B cell (primary cell): ENCODE measurements at regions not wholly inside any gene's neighbourhood (a gene's known extent, or its start where the extent isn't known, plus 50 kb on each side); places are given as distances from the start of the nearest gene placed in this dataset.

ENCODE experiments used
- ATAC-seq: fragments of 200-7000 bp; cut with Tn5 transposase; one replicate; pipeline ENCODE4 v1.10.0; 2021; ENCODE audit warnings: low read depth, mild to moderate bottlenecking, moderate number of reproducible peaks, moderate library complexity
- CTCF ChIA-PET: fragments of 350-600 bp; sonication (Branson Sonifier 250); formaldehyde crosslinking; loops from one replicate; lab custom pipeline; 2021; ENCODE audit warnings: antibody characterized with exemption, inconsistent platforms; lab: Charles Lee
- POLR2A ChIA-PET: fragments of 350-600 bp; sonication (Branson Sonifier 250); formaldehyde crosslinking; loops from one replicate; lab custom pipeline; 2021; ENCODE audit warnings: antibody characterized with exemption; lab: Charles Lee
- DNase-seq: peaks from one replicate; pipeline ENCODE4 v3.0.0; 2013
- H2AFZ ChIP-seq: 2 replicates; pipeline ENCODE4 v1.6.1; 2012; ENCODE audit warnings: mild to moderate bottlenecking, low read depth, low read length; ENCODE audit not compliant: insufficient read depth, poor library complexity, severe bottlenecking
- H3K27ac ChIP-seq, 2 donors: 1 replicate in 1 of 2; 2 replicates in 1 of 2; pipeline ENCODE4 v1.5.1; 2012 to 2013; ENCODE audit warnings: low read length in 2 of 2, mild to moderate bottlenecking in 2 of 2, moderate library complexity in 1 of 2
- H3K27me3 ChIP-seq, 4 experiments: fragments of 200-600 bp in 1 of 4; sonication (generic) in 1 of 4; replicated peaks in 1 of 4; 1 replicate in 2 of 4; 2 replicates in 2 of 4; pipeline versions ENCODE4 v1.6.1 to v1.7.0; 2013 to 2016; ENCODE audit warnings: low read length in 3 of 4, mild to moderate bottlenecking in 2 of 4, mixed read lengths in 1 of 4, moderate library complexity in 1 of 4; ENCODE audit not compliant: insufficient read depth in 4 of 4, control insufficient read depth in 3 of 4; ENCODE audit errors: control extremely low read depth in 1 of 4
- H3K36me3 ChIP-seq, 2 experiments: replicated peaks in 1 of 2; 1 replicate in 1 of 2; 2 replicates in 1 of 2; pipeline versions ENCODE4 v1.6.1 to v1.7.1; 2013; ENCODE audit warnings: low read length in 1 of 2; ENCODE audit not compliant: insufficient read depth in 2 of 2, control insufficient read depth in 1 of 2; ENCODE audit errors: control extremely low read depth in 1 of 2, extremely low read depth in 1 of 2
- H3K4me1 ChIP-seq, 2 donors: fragments of 200-600 bp in 1 of 2; sonication (generic) in 1 of 2; 1 replicate in 1 of 2; 2 replicates in 1 of 2; pipeline versions ENCODE4 v1.5.1 to v1.6.1; 2013 to 2017; ENCODE audit warnings: low read length in 2 of 2; ENCODE audit not compliant: control insufficient read depth in 2 of 2, insufficient read depth in 2 of 2
- H3K4me2 ChIP-seq: replicated peaks from 2 replicates; pipeline ENCODE3; 2012; ENCODE audit warnings: mild to moderate bottlenecking, low read depth, low read length; ENCODE audit not compliant: poor library complexity, severe bottlenecking
- H3K4me3 ChIP-seq, 5 experiments: fragments of 200-600 bp in 1 of 5; sonication (generic) in 1 of 5; 1 replicate in 3 of 5; 2 replicates in 2 of 5; pipeline versions ENCODE4 v1.5.1 to v1.7.0; 2011 to 2016; ENCODE audit warnings: low read length in 4 of 5, mild to moderate bottlenecking in 4 of 5, low read depth in 2 of 5, control low read depth in 1 of 5, moderate library complexity in 1 of 5; ENCODE audit not compliant: insufficient read depth in 1 of 5; ENCODE audit errors: control extremely low read depth in 1 of 5, extremely low read depth in 1 of 5
- H3K79me2 ChIP-seq: fragments of 200-600 bp; sonication (generic); one replicate; pipeline ENCODE4 v1.6.0; 2016; ENCODE audit warnings: low read length; ENCODE audit not compliant: control insufficient read depth, insufficient read depth
- H3K9ac ChIP-seq: fragments of 200-600 bp; sonication (generic); 2 replicates; pipeline ENCODE4 v1.6.1; 2017; ENCODE audit warnings: mild to moderate bottlenecking, low read length, moderate library complexity
- H3K9me3 ChIP-seq, 3 donors: one replicate each; pipeline versions ENCODE4 v1.6.1 to v1.7.1; 2013; ENCODE audit warnings: low read length in 2 of 3; ENCODE audit not compliant: control insufficient read depth in 2 of 3, insufficient read depth in 1 of 3; ENCODE audit errors: control extremely low read depth in 1 of 3
- H4K20me1 ChIP-seq: 2 replicates; pipeline ENCODE4 v1.6.0; 2012; ENCODE audit warnings: mild to moderate bottlenecking, low read length; ENCODE audit not compliant: insufficient read depth, control insufficient read depth, poor library complexity, severe bottlenecking
- H3K27ac Mint-ChIP-seq: one replicate; pipeline ENCODE4 v1.8.0; 2021; ENCODE audit warnings: mixed read lengths
- H3K27me3 Mint-ChIP-seq: one replicate; pipeline ENCODE4 v1.8.0; 2021; ENCODE audit warnings: mixed read lengths
- H3K4me1 Mint-ChIP-seq: one replicate; pipeline ENCODE4 v1.8.0; 2021; ENCODE audit warnings: mixed read lengths
- H3K4me3 Mint-ChIP-seq: one replicate; pipeline ENCODE4 v1.8.0; 2021; ENCODE audit warnings: mixed read lengths
- H3K9me3 Mint-ChIP-seq: one replicate; pipeline ENCODE4 v1.8.0; 2022; ENCODE audit warnings: mixed read lengths; ENCODE audit not compliant: insufficient read depth
- CTCF ChIP-seq: fragments of 200-600 bp; IDR thresholded peaks from one replicate; pipeline ENCODE4 v1.8.0; 2022; ENCODE audit warnings: antibody characterized with exemption, mild to moderate bottlenecking
- EZH2 ChIP-seq: IDR thresholded peaks from 2 replicates; pipeline ENCODE4 v1.6.1; 2012; ENCODE audit warnings: borderline replicate concordance, low read depth, mild to moderate bottlenecking, moderate library complexity, low read length; ENCODE audit not compliant: insufficient read depth, poor library complexity, severe bottlenecking
- WGBS: methylation state at CpG from one replicate; pipeline ENCODE4 v1.1.5; 2013; ENCODE audit warnings: missing lambda C conversion rate; ENCODE audit not compliant: insufficient coverage; 5-methylcytosine and 5-hydroxymethylcytosine counted together
- intact Hi-C: fragments of 100-400 bp; cut with micrococcal nuclease; formaldehyde crosslinking; loops from one replicate; pipeline ENCODE4 v1.10.0; 2022

- Mint-ChIP-seq H3K27ac (no peak overlapping the region), H3K4me3 (no peak overlapping the region), H3K27me3 (peaks cover 5% of the 10 kb centered on the region), H3K9me3 (no peaks in the 10 kb centered on the region), H3K4me1 (peaks cover 8% of the 10 kb centered on the region)
- Histone ChIP-seq H4K20me1 (no peaks in the 10 kb centered on the region), H3K79me2 (no peaks in the 10 kb centered on the region), H3K4me3 (no peak overlapping the region), H3K4me1 (no peaks in the 10 kb centered on the region), H3K27ac (no peak overlapping the region), H2AFZ (no peak overlapping the region), H3K36me3 (no peaks in the 10 kb centered on the region), H3K4me2 (no peak overlapping the region), H3K27me3 (no peaks in the 10 kb centered on the region), H3K9ac (no peak overlapping the region), H3K9me3 (no peaks in the 10 kb centered on the region)
- no peak for TF ChIP-seq CTCF
- TF ChIP-seq EZH2 = no peak
- intact Hi-C loops = no loop called here
- CTCF ChIA-PET = no interaction called here
- POLR2A ChIA-PET = interaction anchor here (0.6 kb wide), 1 partner anchor 58 kb away, joined by 6 read pairs; no protein-coding TSS in a partner anchor
- no peak for ATAC-seq
- WGBS = 100% methylated on average over 1 of the region's 2 CpGs
- DNase-seq = no peak
Observed at GRCh38 chr2:226306969-226307368, 492.7 kb downstream of the IRS1 start.

GRCh38 chr2:226304308-226304707 lies 495.3 kb downstream of the IRS1 start:
- no peak overlapping the region for H3K4me2 ChIP-seq
- no peak overlapping the region for H3K9ac ChIP-seq
- H3K27me3 ChIP-seq = no peaks in the 10 kb centered on the region
- H3K4me1 ChIP-seq = no peaks in the 10 kb centered on the region
- H3K36me3 ChIP-seq = no peaks in the 10 kb centered on the region
- no peaks in the 10 kb centered on the region for H3K79me2 ChIP-seq
- H3K9me3 Mint-ChIP-seq = no peaks in the 10 kb centered on the region
- CTCF ChIA-PET = no interaction called here
- H3K27ac ChIP-seq = no peak overlapping the region
- DNase-seq (no peak), ATAC-seq (no peak)
- no peak overlapping the region for H3K4me3 ChIP-seq
- peaks cover 5% of the 10 kb centered on the region for H3K27me3 Mint-ChIP-seq
- peak overlapping the region; percentile 1 for H2AFZ ChIP-seq
- 50% methylated on average over 1 of the region's 3 CpGs for WGBS
- H3K4me1 Mint-ChIP-seq = peaks cover 15% of the 10 kb centered on the region
- intact Hi-C loops = no loop called here
- H3K27ac Mint-ChIP-seq = no peak overlapping the region
- POLR2A ChIA-PET = no interaction called here
- H4K20me1 ChIP-seq = no peaks in the 10 kb centered on the region
- H3K4me3 Mint-ChIP-seq = no peak overlapping the region
- no peak for TF ChIP-seq EZH2
- TF ChIP-seq CTCF = no peak
- no peaks in the 10 kb centered on the region for H3K9me3 ChIP-seq
